ENCODE measurements at regions not wholly inside any gene's neighbourhood (a gene's known extent, or its start where the extent isn't known, plus 50 kb on each side); places are given as distances from the start of the nearest gene placed in this dataset.

- Histone ChIP-seq H3K27ac (ENCODE audit: insufficient read depth, low read depth, low read length, poor library complexity, severe bottlenecking) (no peak overlapping the region), H3K9me3 (ENCODE audit: control insufficient read depth, low read length) (no peaks in the 10 kb centered on the region), H3K36me3 (ENCODE audit: control insufficient read depth, insufficient read depth, low read length) (no peaks in the 10 kb centered on the region), H3K4me1 (ENCODE audit: control insufficient read depth, insufficient read depth, low read length) (no peaks in the 10 kb centered on the region), H3K4me3 (ENCODE audit: insufficient read depth, low read depth, low read length) (no peak overlapping the region), H3K27me3 (ENCODE audit: control insufficient read depth, insufficient read depth, low read length, poor library complexity, severe bottlenecking) (no peaks in the 10 kb centered on the region)
- WGBS, 2 experiments: 85 to 96% methylated on average over 1 of the region's 1 CpG
Measured at GRCh38 chr2:65647249-65647842, 214.9 kb upstream of the SPRED2 start.

GRCh38 chr2:65640793-65641103, 208.3 kb upstream of the SPRED2 start:
- H3K4me3 ChIP-seq (ENCODE audit: insufficient read depth, low read depth, low read length): no peak overlapping the region
- H3K4me1 ChIP-seq (ENCODE audit: control insufficient read depth, insufficient read depth, low read length): no peaks in the 10 kb centered on the region
- no peaks in the 10 kb centered on the region for H3K9me3 ChIP-seq (ENCODE audit: control insufficient read depth, low read length)
- no peaks in the 10 kb centered on the region for H3K27me3 ChIP-seq (ENCODE audit: control insufficient read depth, insufficient read depth, low read length, poor library complexity, severe bottlenecking)
- 86 to 89% methylated on average over 8 of the region's 8 CpGs for WGBS, 2 experiments
- no peaks in the 10 kb centered on the region for H3K36me3 ChIP-seq (ENCODE audit: control insufficient read depth, insufficient read depth, low read length)
- H3K27ac ChIP-seq (ENCODE audit: insufficient read depth, low read depth, low read length, poor library complexity, severe bottlenecking): no peak overlapping the region

- H3K27me3 ChIP-seq (ENCODE audit: control insufficient read depth, insufficient read depth, low read length, poor library complexity, severe bottlenecking): no peaks in the 10 kb centered on the region
- H3K27ac ChIP-seq (ENCODE audit: insufficient read depth, low read depth, low read length, poor library complexity, severe bottlenecking): no peak overlapping the region
- no peaks in the 10 kb centered on the region for H3K9me3 ChIP-seq (ENCODE audit: control insufficient read depth, low read length)
- no peaks in the 10 kb centered on the region for H3K36me3 ChIP-seq (ENCODE audit: control insufficient read depth, insufficient read depth, low read length)
- no peaks in the 10 kb centered on the region for H3K4me1 ChIP-seq (ENCODE audit: control insufficient read depth, insufficient read depth, low read length)
- 89 to 93% methylated on average over 6 of the region's 6 CpGs for WGBS, 2 experiments
- no peak overlapping the region for H3K4me3 ChIP-seq (ENCODE audit: insufficient read depth, low read depth, low read length)
Measured at GRCh38 chr2:65639156-65639864, 206.9 kb upstream of the SPRED2 start.

GRCh38 chr2:65638443-65638842, 206.0 kb upstream of the SPRED2 start:
- no peaks in the 10 kb centered on the region for H3K4me1 ChIP-seq (ENCODE audit: control insufficient read depth, insufficient read depth, low read length)
- no peaks in the 10 kb centered on the region for H3K27me3 ChIP-seq (ENCODE audit: control insufficient read depth, insufficient read depth, low read length, poor library complexity, severe bottlenecking)
- H3K36me3 ChIP-seq (ENCODE audit: control insufficient read depth, insufficient read depth, low read length): no peaks in the 10 kb centered on the region
- H3K27ac ChIP-seq (ENCODE audit: insufficient read depth, low read depth, low read length, poor library complexity, severe bottlenecking): no peak overlapping the region
- H3K9me3 ChIP-seq (ENCODE audit: control insufficient read depth, low read length): no peaks in the 10 kb centered on the region
- H3K4me3 ChIP-seq (ENCODE audit: insufficient read depth, low read depth, low read length): no peak overlapping the region

- WGBS, 2 experiments: 81 to 92% methylated on average over 5 to 7 of the region's 7 CpGs
- no peaks in the 10 kb centered on the region for H3K27me3 ChIP-seq (ENCODE audit: control insufficient read depth, insufficient read depth, low read length, poor library complexity, severe bottlenecking)
- H3K36me3 ChIP-seq (ENCODE audit: control insufficient read depth, insufficient read depth, low read length): no peaks in the 10 kb centered on the region
- no peaks in the 10 kb centered on the region for H3K4me1 ChIP-seq (ENCODE audit: control insufficient read depth, insufficient read depth, low read length)
- no peaks in the 10 kb centered on the region for H3K9me3 ChIP-seq (ENCODE audit: control insufficient read depth, low read length)
- no peak overlapping the region for H3K4me3 ChIP-seq (ENCODE audit: insufficient read depth, low read depth, low read length)
- H3K27ac ChIP-seq (ENCODE audit: insufficient read depth, low read depth, low read length, poor library complexity, severe bottlenecking): no peak overlapping the region
Measured at GRCh38 chr2:65636813-65637483, 204.5 kb upstream of the SPRED2 start.

- H3K4me1 ChIP-seq (ENCODE audit: control insufficient read depth, insufficient read depth, low read length): no peaks in the 10 kb centered on the region
- H3K36me3 ChIP-seq (ENCODE audit: control insufficient read depth, insufficient read depth, low read length): no peaks in the 10 kb centered on the region
- H3K4me3 ChIP-seq (ENCODE audit: insufficient read depth, low read depth, low read length): no peak overlapping the region
- no peaks in the 10 kb centered on the region for H3K27me3 ChIP-seq (ENCODE audit: control insufficient read depth, insufficient read depth, low read length, poor library complexity, severe bottlenecking)
- no peak overlapping the region for H3K27ac ChIP-seq (ENCODE audit: insufficient read depth, low read depth, low read length, poor library complexity, severe bottlenecking)
- H3K9me3 ChIP-seq (ENCODE audit: control insufficient read depth, low read length): no peaks in the 10 kb centered on the region
- 85 to 88% methylated on average over 1 to 2 of the region's 2 CpGs for WGBS, 2 experiments
Measured at GRCh38 chr2:65636024-65636423, 203.6 kb upstream of the SPRED2 start.

- Histone ChIP-seq H3K27ac (ENCODE audit: insufficient read depth, low read depth, low read length, poor library complexity, severe bottlenecking) (no peak overlapping the region), H3K4me1 (ENCODE audit: control insufficient read depth, insufficient read depth, low read length) (no peaks in the 10 kb centered on the region), H3K9me3 (ENCODE audit: control insufficient read depth, low read length) (no peaks in the 10 kb centered on the region), H3K4me3 (ENCODE audit: insufficient read depth, low read depth, low read length) (no peak overlapping the region), H3K27me3 (ENCODE audit: control insufficient read depth, insufficient read depth, low read length, poor library complexity, severe bottlenecking) (no peaks in the 10 kb centered on the region), H3K36me3 (ENCODE audit: control insufficient read depth, insufficient read depth, low read length) (no peaks in the 10 kb centered on the region)
- 74 to 78% methylated on average over 4 of the region's 4 CpGs for WGBS, 2 experiments
Measured at GRCh38 chr2:65634304-65634703, 201.9 kb upstream of the SPRED2 start.

GRCh38 chr2:65630643-65631042, 198.2 kb upstream of the SPRED2 start:
- H3K27ac ChIP-seq (ENCODE audit: insufficient read depth, low read depth, low read length, poor library complexity, severe bottlenecking): no peak overlapping the region
- WGBS, 2 experiments: 83 to 93% methylated on average over 3 of the region's 3 CpGs
- no peaks in the 10 kb centered on the region for H3K27me3 ChIP-seq (ENCODE audit: control insufficient read depth, insufficient read depth, low read length, poor library complexity, severe bottlenecking)
- H3K4me3 ChIP-seq (ENCODE audit: insufficient read depth, low read depth, low read length): no peak overlapping the region
- no peaks in the 10 kb centered on the region for H3K36me3 ChIP-seq (ENCODE audit: control insufficient read depth, insufficient read depth, low read length)
- no peaks in the 10 kb centered on the region for H3K4me1 ChIP-seq (ENCODE audit: control insufficient read depth, insufficient read depth, low read length)
- H3K9me3 ChIP-seq (ENCODE audit: control insufficient read depth, low read length): no peaks in the 10 kb centered on the region

GRCh38 chr2:65628156-65628555, 195.8 kb upstream of the SPRED2 start:
- H3K36me3 ChIP-seq (ENCODE audit: control insufficient read depth, insufficient read depth, low read length): no peaks in the 10 kb centered on the region
- no peaks in the 10 kb centered on the region for H3K27me3 ChIP-seq (ENCODE audit: control insufficient read depth, insufficient read depth, low read length, poor library complexity, severe bottlenecking)
- no peak overlapping the region for H3K4me3 ChIP-seq (ENCODE audit: insufficient read depth, low read depth, low read length)
- no peaks in the 10 kb centered on the region for H3K9me3 ChIP-seq (ENCODE audit: control insufficient read depth, low read length)
- H3K4me1 ChIP-seq (ENCODE audit: control insufficient read depth, insufficient read depth, low read length): no peaks in the 10 kb centered on the region
- no peak overlapping the region for H3K27ac ChIP-seq (ENCODE audit: insufficient read depth, low read depth, low read length, poor library complexity, severe bottlenecking)
- 95 to 100% methylated on average over 2 of the region's 2 CpGs for WGBS, 2 experiments

GRCh38 chr2:65626831-65627230, 194.4 kb upstream of the SPRED2 start:
- Histone ChIP-seq H3K9me3 (ENCODE audit: control insufficient read depth, low read length) (no peaks in the 10 kb centered on the region), H3K27ac (ENCODE audit: insufficient read depth, low read depth, low read length, poor library complexity, severe bottlenecking) (no peak overlapping the region), H3K36me3 (ENCODE audit: control insufficient read depth, insufficient read depth, low read length) (no peaks in the 10 kb centered on the region), H3K27me3 (ENCODE audit: control insufficient read depth, insufficient read depth, low read length, poor library complexity, severe bottlenecking) (no peaks in the 10 kb centered on the region), H3K4me3 (ENCODE audit: insufficient read depth, low read depth, low read length) (no peak overlapping the region), H3K4me1 (ENCODE audit: control insufficient read depth, insufficient read depth, low read length) (no peaks in the 10 kb centered on the region)
